ENCODE measurements at regions not wholly inside any gene's neighbourhood (a gene's known extent, or its start where the extent isn't known, plus 50 kb on each side); places are given as distances from the start of the nearest gene placed in this dataset.

- no peak for DNase-seq
Measured at GRCh38 chr12:130263025-130263424, 74.7 kb upstream of the PIWIL1 start.

- DNase-seq = no peak
Measured at GRCh38 chr12:130263996-130264395, 73.7 kb upstream of the PIWIL1 start.

- DNase-seq = no peak
Measured at GRCh38 chr12:130266751-130267150, 70.9 kb upstream of the PIWIL1 start.

- no peak for DNase-seq
Measured at GRCh38 chr12:130280231-130280630, 57.5 kb upstream of the PIWIL1 start.

GRCh38 chr12:130280742-130281141 is 56.9 kb upstream of the PIWIL1 start:
- DNase-seq = no peak

GRCh38 chr12:130281153-130281799 is 56.4 kb upstream of the PIWIL1 start:
- DNase-seq = peak; percentile 3 to 41

- DNase-seq = no peak
Measured at GRCh38 chr12:130286041-130286440, 51.6 kb upstream of the PIWIL1 start.

GRCh38 chr12:130286741-130287440 is 50.8 kb upstream of the PIWIL1 start:
- no peak for DNase-seq

Data from inflammatory macrophage treated with lipopolysaccharide for 1 hour (primary cell).